ENCODE measurements at regions not wholly inside any gene's neighbourhood (a gene's known extent, or its start where the extent isn't known, plus 50 kb on each side); places are given as distances from the start of the nearest gene placed in this dataset.

DNA sequence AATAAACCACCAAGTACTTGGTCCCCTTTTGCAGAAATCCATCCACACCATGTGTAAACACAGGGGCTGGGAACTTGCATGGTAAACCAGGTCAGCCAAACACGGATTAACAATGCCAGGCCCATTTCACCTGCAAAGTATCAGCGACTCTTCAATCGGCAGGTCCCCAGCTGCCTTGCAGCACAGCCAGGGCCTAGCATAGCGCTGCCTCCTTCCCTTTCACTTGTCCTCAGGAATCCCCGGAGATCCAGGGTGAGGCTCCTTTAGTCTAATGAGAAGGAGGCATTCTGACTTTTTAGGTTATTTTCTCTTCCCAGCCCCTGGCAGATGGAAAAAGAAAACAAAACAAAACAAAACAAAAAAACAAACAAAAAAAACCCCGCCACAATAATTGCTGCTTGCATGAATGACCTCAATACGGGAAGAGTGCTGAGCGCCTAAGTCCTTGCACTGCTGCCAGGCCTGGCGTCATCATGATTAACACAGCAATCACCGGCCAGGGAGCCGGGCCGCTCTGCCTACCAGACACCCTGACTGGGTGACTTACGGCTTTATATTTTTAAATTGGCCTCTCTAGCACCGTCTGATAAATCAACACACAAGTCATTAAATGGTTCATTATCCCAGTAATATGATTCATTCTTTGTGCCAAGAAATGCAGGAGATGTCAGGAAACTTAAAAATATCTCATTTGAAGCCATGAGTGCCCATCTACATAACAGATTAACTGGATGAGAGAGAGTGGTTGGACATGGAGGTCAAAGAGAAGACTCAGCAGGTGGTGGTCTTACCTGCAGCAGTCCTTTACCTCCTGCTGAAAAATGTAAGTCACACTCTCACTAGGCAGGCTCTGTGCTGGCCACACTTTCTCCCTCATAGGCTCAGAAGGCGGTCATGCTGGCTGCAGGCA is 692.7 kb downstream of the UQCRFS1 start:
- no peak overlapping the region for H3K27ac ChIP-seq (replicated peaks)
- H3K4me3 ChIP-seq (replicated peaks; ENCODE audit: insufficient read depth, low read length): no peak overlapping the region
- no peaks in the 10 kb centered on the region for H3K27me3 ChIP-seq (ENCODE audit: insufficient read depth, poor library complexity, severe bottlenecking)
- no peak for DNase-seq (ENCODE audit: low read depth in 1 of 2, low spot score in 1 of 2)
- TF ChIP-seq GABPA (IDR thresholded peaks at IDR 0.05; ENCODE audit: low read depth) (no peak), POLR2AphosphoS5 (IDR thresholded peaks at IDR 0.05; ENCODE audit: low read depth) (no peak), SPI1 (IDR thresholded peaks at IDR 0.05; ENCODE audit: borderline replicate concordance, low read depth) (no peak)
- TF ChIP-seq, protein P1, sequence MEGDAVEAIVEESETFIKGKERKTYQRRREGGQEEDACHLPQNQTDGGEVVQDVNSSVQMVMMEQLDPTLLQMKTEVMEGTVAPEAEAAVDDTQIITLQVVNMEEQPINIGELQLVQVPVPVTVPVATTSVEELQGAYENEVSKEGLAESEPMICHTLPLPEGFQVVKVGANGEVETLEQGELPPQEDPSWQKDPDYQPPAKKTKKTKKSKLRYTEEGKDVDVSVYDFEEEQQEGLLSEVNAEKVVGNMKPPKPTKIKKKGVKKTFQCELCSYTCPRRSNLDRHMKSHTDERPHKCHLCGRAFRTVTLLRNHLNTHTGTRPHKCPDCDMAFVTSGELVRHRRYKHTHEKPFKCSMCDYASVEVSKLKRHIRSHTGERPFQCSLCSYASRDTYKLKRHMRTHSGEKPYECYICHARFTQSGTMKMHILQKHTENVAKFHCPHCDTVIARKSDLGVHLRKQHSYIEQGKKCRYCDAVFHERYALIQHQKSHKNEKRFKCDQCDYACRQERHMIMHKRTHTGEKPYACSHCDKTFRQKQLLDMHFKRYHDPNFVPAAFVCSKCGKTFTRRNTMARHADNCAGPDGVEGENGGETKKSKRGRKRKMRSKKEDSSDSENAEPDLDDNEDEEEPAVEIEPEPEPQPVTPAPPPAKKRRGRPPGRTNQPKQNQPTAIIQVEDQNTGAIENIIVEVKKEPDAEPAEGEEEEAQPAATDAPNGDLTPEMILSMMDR (IDR thresholded peaks at IDR 0.05; ENCODE audit: insufficient read depth, low read length): no peak
- TF ChIP-seq, protein P2, sequence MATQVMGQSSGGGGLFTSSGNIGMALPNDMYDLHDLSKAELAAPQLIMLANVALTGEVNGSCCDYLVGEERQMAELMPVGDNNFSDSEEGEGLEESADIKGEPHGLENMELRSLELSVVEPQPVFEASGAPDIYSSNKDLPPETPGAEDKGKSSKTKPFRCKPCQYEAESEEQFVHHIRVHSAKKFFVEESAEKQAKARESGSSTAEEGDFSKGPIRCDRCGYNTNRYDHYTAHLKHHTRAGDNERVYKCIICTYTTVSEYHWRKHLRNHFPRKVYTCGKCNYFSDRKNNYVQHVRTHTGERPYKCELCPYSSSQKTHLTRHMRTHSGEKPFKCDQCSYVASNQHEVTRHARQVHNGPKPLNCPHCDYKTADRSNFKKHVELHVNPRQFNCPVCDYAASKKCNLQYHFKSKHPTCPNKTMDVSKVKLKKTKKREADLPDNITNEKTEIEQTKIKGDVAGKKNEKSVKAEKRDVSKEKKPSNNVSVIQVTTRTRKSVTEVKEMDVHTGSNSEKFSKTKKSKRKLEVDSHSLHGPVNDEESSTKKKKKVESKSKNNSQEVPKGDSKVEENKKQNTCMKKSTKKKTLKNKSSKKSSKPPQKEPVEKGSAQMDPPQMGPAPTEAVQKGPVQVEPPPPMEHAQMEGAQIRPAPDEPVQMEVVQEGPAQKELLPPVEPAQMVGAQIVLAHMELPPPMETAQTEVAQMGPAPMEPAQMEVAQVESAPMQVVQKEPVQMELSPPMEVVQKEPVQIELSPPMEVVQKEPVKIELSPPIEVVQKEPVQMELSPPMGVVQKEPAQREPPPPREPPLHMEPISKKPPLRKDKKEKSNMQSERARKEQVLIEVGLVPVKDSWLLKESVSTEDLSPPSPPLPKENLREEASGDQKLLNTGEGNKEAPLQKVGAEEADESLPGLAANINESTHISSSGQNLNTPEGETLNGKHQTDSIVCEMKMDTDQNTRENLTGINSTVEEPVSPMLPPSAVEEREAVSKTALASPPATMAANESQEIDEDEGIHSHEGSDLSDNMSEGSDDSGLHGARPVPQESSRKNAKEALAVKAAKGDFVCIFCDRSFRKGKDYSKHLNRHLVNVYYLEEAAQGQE (IDR thresholded peaks at IDR 0.05; ENCODE audit: insufficient replicate concordance, low read depth): no peak

GRCh38 chr19:28519218-28519779 is 693.7 kb downstream of the UQCRFS1 start:
- no peak overlapping the region for H3K27ac ChIP-seq (replicated peaks)
- TF ChIP-seq, protein P1 (IDR thresholded peaks at IDR 0.05; ENCODE audit: insufficient read depth, low read length): no peak
- TF ChIP-seq SPI1 (IDR thresholded peaks at IDR 0.05; ENCODE audit: borderline replicate concordance, low read depth) (peak; percentile 72; the same call in 1 of the 2 replicates), GABPA (IDR thresholded peaks at IDR 0.05; ENCODE audit: low read depth) (no peak), POLR2AphosphoS5 (IDR thresholded peaks at IDR 0.05; ENCODE audit: low read depth) (no peak)
- TF ChIP-seq, protein P2 (IDR thresholded peaks at IDR 0.05; ENCODE audit: insufficient replicate concordance, low read depth): no peak
- no peak for DNase-seq (ENCODE audit: low read depth in 1 of 2, low spot score in 1 of 2)
- no peak overlapping the region for H3K4me3 ChIP-seq (replicated peaks; ENCODE audit: insufficient read depth, low read length)
- H3K27me3 ChIP-seq (ENCODE audit: insufficient read depth, poor library complexity, severe bottlenecking): no peaks in the 10 kb centered on the region

- no peaks in the 10 kb centered on the region for H3K27me3 ChIP-seq (ENCODE audit: insufficient read depth, poor library complexity, severe bottlenecking)
- TF ChIP-seq GABPA (IDR thresholded peaks at IDR 0.05; ENCODE audit: low read depth) (no peak), POLR2AphosphoS5 (IDR thresholded peaks at IDR 0.05; ENCODE audit: low read depth) (no peak), SPI1 (IDR thresholded peaks at IDR 0.05; ENCODE audit: borderline replicate concordance, low read depth) (no peak)
- TF ChIP-seq, protein P2 (IDR thresholded peaks at IDR 0.05; ENCODE audit: insufficient replicate concordance, low read depth): no peak
- TF ChIP-seq, protein P1 (IDR thresholded peaks at IDR 0.05; ENCODE audit: insufficient read depth, low read length): no peak
- no peak overlapping the region for H3K4me3 ChIP-seq (replicated peaks; ENCODE audit: insufficient read depth, low read length)
- no peak overlapping the region for H3K27ac ChIP-seq (replicated peaks)
- no peak for DNase-seq (ENCODE audit: low read depth in 1 of 2, low spot score in 1 of 2)
These were observed 696.5 kb downstream of the UQCRFS1 start for GRCh38 chr19:28516415-28516872.
